GM12878 (cell line): ENCODE measurements at regions not wholly inside any gene's neighbourhood (a gene's known extent, or its start where the extent isn't known, plus 50 kb on each side); places are given as distances from the start of the nearest gene placed in this dataset.

ENCODE experiments used
- ATAC-seq: fragments of 200-7000 bp; cut with Tn5 transposase; 3 replicates; pipeline ENCODE4 v1.9.1; 2020; ENCODE audit warnings: mild to moderate bottlenecking, moderate library complexity
- BruUV-seq: library from RNA; stranded (reverse); fragments of 400-500 nt; replicated peaks from 2 replicates; lab custom pipeline; 2021; lab: Mats Ljungman, UMichigan
- CTCF ChIA-PET: fragments of 300-600 bp; sonication (Branson Sonifier 250); formaldehyde crosslinking; extraction: SDS; loops from one replicate; lab custom pipeline; 2021; ENCODE audit warnings: inconsistent platforms; lab: Yijun Ruan, JAX
- POLR2A ChIA-PET: fragments of 350-600 bp; formaldehyde crosslinking; extraction: SDS; loops from one replicate; lab custom pipeline; 2021; ENCODE audit warnings: inconsistent platforms; lab: Charles Lee
- RAD21 ChIA-PET: fragments of 300-600 bp; sonication (Branson Sonifier 250); formaldehyde crosslinking; loops from one replicate; lab custom pipeline; 2023; ENCODE audit warnings: antibody characterized with exemption; ENCODE audit not compliant: unreplicated experiment; lab: Charles Lee
- SMC1A ChIA-PET: fragments of 300-600 bp; sonication (Branson Sonifier 250); formaldehyde crosslinking; loops from one replicate; lab custom pipeline; 2023; ENCODE audit not compliant: unreplicated experiment, uncharacterized antibody; lab: Charles Lee
- DNase-seq: peaks from one replicate; pipeline ENCODE4 v3.0.0-alpha.2; 2011; ENCODE audit warnings: low read depth, low spot score
- FAIRE-seq: peaks from 3 replicates; lab custom pipeline; 2011; peaks lifted over from hg19 to GRCh38; lab: Jason Lieb, UNC
- H2AFZ ChIP-seq: 2 replicates; pipeline ENCODE4 v1.6.0; 2011; ENCODE audit warnings: low read depth, low read length, control low read depth; ENCODE audit not compliant: control insufficient read depth
- H3K27ac ChIP-seq: 2 replicates; pipeline ENCODE4 v1.5.1; 2011; ENCODE audit warnings: control low read depth; ENCODE audit not compliant: control insufficient read depth, insufficient read depth
- H3K27me3 ChIP-seq, 2 experiments: replicated peaks in 1 of 2; 2 replicates each; pipeline versions ENCODE4 v1.6.0 to v1.6.1; 2011; ENCODE audit warnings: low read length in 1 of 2; ENCODE audit not compliant: control insufficient read depth in 2 of 2, insufficient read depth in 2 of 2
- H3K36me3 ChIP-seq, 2 experiments: 2 replicates each; pipeline ENCODE4 v1.5.1; 2011; ENCODE audit warnings: low read length in 1 of 2; ENCODE audit not compliant: control insufficient read depth in 2 of 2, insufficient read depth in 2 of 2
- H3K4me1 ChIP-seq: 2 replicates; pipeline ENCODE4 v1.6.1; 2011; ENCODE audit warnings: mild to moderate bottlenecking, low read length, moderate library complexity, mixed read lengths; ENCODE audit not compliant: control insufficient read depth, insufficient read depth
- H3K4me2 ChIP-seq: 2 replicates; pipeline ENCODE4 v1.6.0; 2011; ENCODE audit warnings: control low read depth; ENCODE audit not compliant: control insufficient read depth, insufficient read depth
- H3K4me3 ChIP-seq: fragments of 200-600 bp; sonication (generic); 2 replicates; pipeline ENCODE4 v1.5.1; 2016
- H3K79me2 ChIP-seq: 2 replicates; pipeline ENCODE4 v1.6.0; 2011; ENCODE audit warnings: low read length; ENCODE audit not compliant: control insufficient read depth, insufficient read depth
- H3K9ac ChIP-seq: 2 replicates; pipeline ENCODE4 v1.8.0; 2011; ENCODE audit warnings: low read length, control low read depth, mixed read lengths; ENCODE audit not compliant: control insufficient read depth, insufficient read depth
- H3K9me3 ChIP-seq: replicated peaks from 3 replicates; pipeline ENCODE4 v1.5.1; 2011; ENCODE audit warnings: mild to moderate bottlenecking, low read length; ENCODE audit not compliant: control insufficient read depth, insufficient read depth
- H4K20me1 ChIP-seq: 2 replicates; pipeline ENCODE4 v1.6.0; 2011; ENCODE audit not compliant: control insufficient read depth, insufficient read depth
- BMI1 ChIP-seq: fragments of 450-650 bp; IDR thresholded peaks from 2 replicates; pipeline ENCODE4 v1.6.1; 2016; ENCODE audit warnings: mild to moderate bottlenecking, moderate library complexity, borderline replicate concordance
- CTCF ChIP-seq, 3 experiments: IDR thresholded peaks in 2 of 3; conservative IDR thresholded peaks in 1 of 3; 2 replicates each; pipeline ENCODE4 v1.5.1; 2011; ENCODE audit warnings: low read depth in 3 of 3, low read length in 3 of 3, mild to moderate bottlenecking in 3 of 3, control low read depth in 2 of 3, moderate library complexity in 2 of 3, inconsistent platforms in 1 of 3, mixed read lengths in 1 of 3; ENCODE audit not compliant: control insufficient read depth in 2 of 3, insufficient read depth in 1 of 3; ENCODE audit errors: extremely low read depth in 1 of 3
- ETV6 ChIP-seq, 2 experiments: fragments of 450-650 bp in 1 of 2; IDR thresholded peaks in 1 of 2; conservative IDR thresholded peaks in 1 of 2; 2 replicates each; pipeline ENCODE4 v1.6.1; 2014; ENCODE audit warnings: antibody characterized with exemption in 1 of 2, borderline replicate concordance in 1 of 2, low read depth in 1 of 2, mild to moderate bottlenecking in 1 of 2, moderate library complexity in 1 of 2
- IRF5 ChIP-seq: fragments of 450-650 bp; IDR thresholded peaks from 2 replicates; pipeline ENCODE4 v1.6.1; 2017; ENCODE audit warnings: borderline replicate concordance
- MYB ChIP-seq: fragments of 150-350 bp; IDR thresholded peaks from 2 replicates; pipeline ENCODE4 v1.6.1; 2014; ENCODE audit warnings: mild to moderate bottlenecking, low read depth, low read length, borderline replicate concordance
- MYC ChIP-seq: IDR thresholded peaks from 2 replicates; pipeline ENCODE4 v1.6.1; 2011; ENCODE audit warnings: mild to moderate bottlenecking, low read length, moderate library complexity, inconsistent platforms; ENCODE audit not compliant: insufficient read depth, insufficient replicate concordance, insufficient read length, severe bottlenecking
- RELA ChIP-seq: fragments of 450-650 bp; IDR thresholded peaks from 2 replicates; pipeline ENCODE4 v1.8.0; 2014; ENCODE audit warnings: borderline replicate concordance; ENCODE audit not compliant: partially characterized antibody
- RFX5 ChIP-seq: IDR thresholded peaks from 2 replicates; pipeline ENCODE4 v1.6.1; 2011; ENCODE audit warnings: low read depth, low read length, improper control_type of control experiment
- SMAD1 ChIP-seq: fragments of 450-650 bp; IDR thresholded peaks from 2 replicates; pipeline ENCODE4 v1.6.1; 2018; ENCODE audit warnings: mild to moderate bottlenecking, low read depth; ENCODE audit not compliant: partially characterized antibody
- SPI1 ChIP-seq: IDR thresholded peaks from 2 replicates; pipeline ENCODE4 v1.6.1; 2011; ENCODE audit warnings: low read depth, mild to moderate bottlenecking, low read length, moderate library complexity, borderline replicate concordance; ENCODE audit not compliant: insufficient read depth
- whole genome bisulfite sequencing: methylation state at CpG from one replicate; pipeline ENCODE4 v1.1.6; 2016; ENCODE audit warnings: low lambda C conversion rate; ENCODE audit not compliant: insufficient replicate concordance, insufficient coverage; ENCODE audit errors: missing lambda C conversion rate; 5-methylcytosine and 5-hydroxymethylcytosine counted together
- in situ Hi-C: fragments of 300-500 bp; cut with MboI; formaldehyde crosslinking; loops from 9 replicates; pipeline ENCODE4 v1.14.3; 2018; ENCODE audit warnings: mixed read lengths
- intact Hi-C: fragments of 100-400 bp; cut with micrococcal nuclease; formaldehyde crosslinking; loops from one replicate; pipeline ENCODE4 v1.14.2; 2022; ENCODE audit not compliant: unreplicated experiment
- TF ChIP-seq, protein P1 (sequence below): IDR thresholded peaks from 2 replicates; pipeline ENCODE4 v1.6.1; 2012; ENCODE audit warnings: low read length, inconsistent platforms
- TF ChIP-seq, protein P2 (sequence below): fragments of 450-650 bp; IDR thresholded peaks from 2 replicates; pipeline ENCODE4 v1.6.1; 2017; ENCODE audit warnings: antibody characterized with exemption, mild to moderate bottlenecking, moderate library complexity

DNA sequence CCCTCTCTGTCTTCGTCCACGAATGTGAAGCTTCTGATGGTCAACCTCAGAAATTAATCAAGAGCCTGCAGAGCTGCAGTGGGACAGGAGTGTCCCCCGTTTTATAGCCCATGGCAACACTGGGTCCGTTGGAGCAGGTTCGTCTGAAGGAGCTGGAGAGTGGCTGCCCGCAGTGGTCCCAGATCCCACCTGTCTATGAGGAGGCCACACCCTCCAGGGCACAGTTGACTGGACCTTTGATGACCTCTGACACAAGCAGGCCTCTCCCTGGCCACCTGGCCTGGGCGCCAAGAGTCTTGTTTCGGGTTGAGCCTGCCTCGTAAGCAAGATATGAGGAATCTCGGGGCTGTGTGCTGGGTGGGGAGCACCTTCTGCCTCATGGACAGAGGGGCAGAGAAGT is 100.7 kb upstream of the SFSWAP start:
- POLR2A ChIA-PET, result no interaction called here
- DNase-seq (no peak), FAIRE-seq (no peak), ATAC-seq (no peak)
- CTCF ChIA-PET, result interaction anchor here (0.8 to 1.0 kb wide), 2 partner anchors 95 to 111 kb away, joined by 3 read pairs; no protein-coding TSS in a partner anchor
- no peaks in the 10 kb centered on the region for H3K27me3 ChIP-seq
- no peaks in the 10 kb centered on the region for H3K36me3 ChIP-seq
- H3K79me2 ChIP-seq, result no peaks in the 10 kb centered on the region
- WGBS, result 69% methylated on average over 10 of the region's 10 CpGs
- TF ChIP-seq BMI1 (no peak), MYB (no peak), SMAD1 (no peak), SPI1 (no peak), RELA (no peak), IRF5 (no peak), RFX5 (no peak), CTCF (IDR thresholded peaks at IDR 0.05 in 2 of 3, conservative IDR thresholded peaks at IDR 0.05 in 1 of 3; ENCODE audit: control insufficient read depth in 2 of 3, extremely low read depth in 1 of 3, insufficient read depth in 1 of 3, low read depth in 3 of 3, low read length in 3 of 3) (no peak), ETV6 (conservative IDR thresholded peaks at IDR 0.05 in 1 of 2, IDR thresholded peaks at IDR 0.05 in 1 of 2; ENCODE audit: borderline replicate concordance in 1 of 2, low read depth in 1 of 2) (no peak), MYC (no peak)
- TF ChIP-seq, protein P1, sequence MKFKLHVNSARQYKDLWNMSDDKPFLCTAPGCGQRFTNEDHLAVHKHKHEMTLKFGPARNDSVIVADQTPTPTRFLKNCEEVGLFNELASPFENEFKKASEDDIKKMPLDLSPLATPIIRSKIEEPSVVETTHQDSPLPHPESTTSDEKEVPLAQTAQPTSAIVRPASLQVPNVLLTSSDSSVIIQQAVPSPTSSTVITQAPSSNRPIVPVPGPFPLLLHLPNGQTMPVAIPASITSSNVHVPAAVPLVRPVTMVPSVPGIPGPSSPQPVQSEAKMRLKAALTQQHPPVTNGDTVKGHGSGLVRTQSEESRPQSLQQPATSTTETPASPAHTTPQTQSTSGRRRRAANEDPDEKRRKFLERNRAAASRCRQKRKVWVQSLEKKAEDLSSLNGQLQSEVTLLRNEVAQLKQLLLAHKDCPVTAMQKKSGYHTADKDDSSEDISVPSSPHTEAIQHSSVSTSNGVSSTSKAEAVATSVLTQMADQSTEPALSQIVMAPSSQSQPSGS, result no peak
- TF ChIP-seq, protein P2, sequence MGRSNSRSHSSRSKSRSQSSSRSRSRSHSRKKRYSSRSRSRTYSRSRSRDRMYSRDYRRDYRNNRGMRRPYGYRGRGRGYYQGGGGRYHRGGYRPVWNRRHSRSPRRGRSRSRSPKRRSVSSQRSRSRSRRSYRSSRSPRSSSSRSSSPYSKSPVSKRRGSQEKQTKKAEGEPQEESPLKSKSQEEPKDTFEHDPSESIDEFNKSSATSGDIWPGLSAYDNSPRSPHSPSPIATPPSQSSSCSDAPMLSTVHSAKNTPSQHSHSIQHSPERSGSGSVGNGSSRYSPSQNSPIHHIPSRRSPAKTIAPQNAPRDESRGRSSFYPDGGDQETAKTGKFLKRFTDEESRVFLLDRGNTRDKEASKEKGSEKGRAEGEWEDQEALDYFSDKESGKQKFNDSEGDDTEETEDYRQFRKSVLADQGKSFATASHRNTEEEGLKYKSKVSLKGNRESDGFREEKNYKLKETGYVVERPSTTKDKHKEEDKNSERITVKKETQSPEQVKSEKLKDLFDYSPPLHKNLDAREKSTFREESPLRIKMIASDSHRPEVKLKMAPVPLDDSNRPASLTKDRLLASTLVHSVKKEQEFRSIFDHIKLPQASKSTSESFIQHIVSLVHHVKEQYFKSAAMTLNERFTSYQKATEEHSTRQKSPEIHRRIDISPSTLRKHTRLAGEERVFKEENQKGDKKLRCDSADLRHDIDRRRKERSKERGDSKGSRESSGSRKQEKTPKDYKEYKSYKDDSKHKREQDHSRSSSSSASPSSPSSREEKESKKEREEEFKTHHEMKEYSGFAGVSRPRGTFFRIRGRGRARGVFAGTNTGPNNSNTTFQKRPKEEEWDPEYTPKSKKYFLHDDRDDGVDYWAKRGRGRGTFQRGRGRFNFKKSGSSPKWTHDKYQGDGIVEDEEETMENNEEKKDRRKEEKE, result no peak
- no peak overlapping the region for H2AFZ ChIP-seq
- H3K4me1 ChIP-seq, result peaks cover 22% of the 10 kb centered on the region
- SMC1A ChIA-PET, result no interaction called here
- no peaks in the 10 kb centered on the region for H4K20me1 ChIP-seq
- no peak overlapping the region for H3K9ac ChIP-seq
- no peak overlapping the region for H3K4me2 ChIP-seq
- intact Hi-C loops (no loop called here), in situ Hi-C loops (no loop called here)
- RAD21 ChIA-PET, result no interaction called here
- no peak overlapping the region for H3K27ac ChIP-seq
- no peak overlapping the region for H3K4me3 ChIP-seq
- BruUV-seq, result no TSS peak
- peaks cover 2% of the 10 kb centered on the region; the same call in 2 of the 3 replicates for H3K9me3 ChIP-seq
